ENCODE measurements at regions not wholly inside any gene's neighbourhood (a gene's known extent, or its start where the extent isn't known, plus 50 kb on each side); places are given as distances from the start of the nearest gene placed in this dataset.

DNA sequence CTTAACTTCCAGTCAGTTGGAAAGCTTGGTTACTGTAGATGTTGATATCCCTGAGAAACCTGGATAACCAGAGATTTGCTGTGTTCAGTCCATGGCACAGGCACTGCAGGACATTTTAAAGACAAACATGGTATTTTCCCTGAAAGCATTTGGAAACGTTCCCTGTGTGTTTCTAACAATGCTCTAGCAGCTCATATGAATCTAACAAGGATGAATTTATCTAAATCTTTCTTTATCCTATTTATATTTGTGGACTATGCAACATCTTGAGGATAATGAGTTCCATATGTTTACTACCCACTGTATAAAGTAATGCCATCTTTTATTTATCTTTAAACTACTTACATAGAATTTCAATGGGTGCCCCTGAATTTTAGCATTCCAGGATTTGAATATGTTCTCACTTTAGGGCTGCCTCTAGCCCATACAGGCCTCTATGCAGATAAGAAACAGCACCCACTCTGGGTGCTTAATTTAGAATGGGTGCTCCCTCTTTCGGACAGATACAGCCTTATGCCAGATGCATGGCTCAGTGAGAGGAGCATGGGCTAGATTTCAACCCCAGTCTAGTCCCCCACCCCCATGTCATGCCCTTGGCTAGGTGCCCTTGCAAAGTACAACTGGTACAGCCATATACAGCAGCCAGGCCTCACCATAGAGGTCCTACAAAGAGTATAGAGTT, 50.6 kb upstream of the NEMP2 start:
- CTCF ChIA-PET (ENCODE audit: low intra/inter-chr PET ratio), result no interaction called here

More for the DNA sequence above, 50.6 kb upstream of the NEMP2 start:
- 0% methylated on average over 2 of the region's 2 CpGs for WGBS (ENCODE audit: insufficient coverage, low coverage, missing lambda C conversion rate)
- DNase-seq (ENCODE audit: extremely low read depth in 1 of 4, low spot score in 3 of 4) (peak in 1 of 4 experiments; percentile 23), ATAC-seq (peak; percentile 53), FAIRE-seq (no peak)
- peak overlapping the region; percentile 22; the same call in 1 of the 2 replicates for H2AFZ ChIP-seq (ENCODE audit: low read depth, low read length)
- intact Hi-C loops (cut with micrococcal nuclease), result loop anchor here (5.0 kb wide), 1 partner anchor 53 kb away; the partner anchor contains the start of gene NEMP2
- no peaks in the 10 kb centered on the region; the same call in 1 of the 2 replicates for H3K9me3 ChIP-seq (replicated peaks; ENCODE audit: control insufficient read depth, insufficient read depth, low read depth, low read length)
- no peaks in the 10 kb centered on the region for H3K36me3 ChIP-seq (ENCODE audit: control insufficient read depth, insufficient read depth, low read length)
- peaks cover 4 to 43% of the 10 kb centered on the region in 2 experiments; a peak in 4 of 5 replicates for H3K4me1 ChIP-seq (replicated peaks in 1 of 2; ENCODE audit: control insufficient read depth in 2 of 2, insufficient read depth in 2 of 2, low read length in 2 of 2)
- no peak overlapping the region for H3K9ac ChIP-seq (ENCODE audit: insufficient read depth in 1 of 2, low read depth in 2 of 2, low read length in 2 of 2)
- POLR2A ChIA-PET, result no interaction called here
- in situ Hi-C loops (cut with MboI), result no loop called here
- H3K4me3 ChIP-seq, result no peak overlapping the region
- TF ChIP-seq RAD21 (CRISPR knock-in tag; conservative IDR thresholded peaks at IDR 0.05 in 1 of 2, IDR thresholded peaks at IDR 0.05 in 1 of 2) (peak in 1 of 2 experiments; percentile 27; a peak in 1 of 4 replicates), BCL6 (CRISPR knock-in tag; IDR thresholded peaks at IDR 0.05) (no peak), ARNT (IDR thresholded peaks at IDR 0.05) (no peak), ZFX (CRISPR knock-in tag; IDR thresholded peaks at IDR 0.05) (peak; percentile 30; the same call in 1 of the 2 replicates), POLR2AphosphoS2 (IDR thresholded peaks at IDR 0.05; ENCODE audit: low read length) (no peak)
- TF ChIP-seq, protein P1, sequence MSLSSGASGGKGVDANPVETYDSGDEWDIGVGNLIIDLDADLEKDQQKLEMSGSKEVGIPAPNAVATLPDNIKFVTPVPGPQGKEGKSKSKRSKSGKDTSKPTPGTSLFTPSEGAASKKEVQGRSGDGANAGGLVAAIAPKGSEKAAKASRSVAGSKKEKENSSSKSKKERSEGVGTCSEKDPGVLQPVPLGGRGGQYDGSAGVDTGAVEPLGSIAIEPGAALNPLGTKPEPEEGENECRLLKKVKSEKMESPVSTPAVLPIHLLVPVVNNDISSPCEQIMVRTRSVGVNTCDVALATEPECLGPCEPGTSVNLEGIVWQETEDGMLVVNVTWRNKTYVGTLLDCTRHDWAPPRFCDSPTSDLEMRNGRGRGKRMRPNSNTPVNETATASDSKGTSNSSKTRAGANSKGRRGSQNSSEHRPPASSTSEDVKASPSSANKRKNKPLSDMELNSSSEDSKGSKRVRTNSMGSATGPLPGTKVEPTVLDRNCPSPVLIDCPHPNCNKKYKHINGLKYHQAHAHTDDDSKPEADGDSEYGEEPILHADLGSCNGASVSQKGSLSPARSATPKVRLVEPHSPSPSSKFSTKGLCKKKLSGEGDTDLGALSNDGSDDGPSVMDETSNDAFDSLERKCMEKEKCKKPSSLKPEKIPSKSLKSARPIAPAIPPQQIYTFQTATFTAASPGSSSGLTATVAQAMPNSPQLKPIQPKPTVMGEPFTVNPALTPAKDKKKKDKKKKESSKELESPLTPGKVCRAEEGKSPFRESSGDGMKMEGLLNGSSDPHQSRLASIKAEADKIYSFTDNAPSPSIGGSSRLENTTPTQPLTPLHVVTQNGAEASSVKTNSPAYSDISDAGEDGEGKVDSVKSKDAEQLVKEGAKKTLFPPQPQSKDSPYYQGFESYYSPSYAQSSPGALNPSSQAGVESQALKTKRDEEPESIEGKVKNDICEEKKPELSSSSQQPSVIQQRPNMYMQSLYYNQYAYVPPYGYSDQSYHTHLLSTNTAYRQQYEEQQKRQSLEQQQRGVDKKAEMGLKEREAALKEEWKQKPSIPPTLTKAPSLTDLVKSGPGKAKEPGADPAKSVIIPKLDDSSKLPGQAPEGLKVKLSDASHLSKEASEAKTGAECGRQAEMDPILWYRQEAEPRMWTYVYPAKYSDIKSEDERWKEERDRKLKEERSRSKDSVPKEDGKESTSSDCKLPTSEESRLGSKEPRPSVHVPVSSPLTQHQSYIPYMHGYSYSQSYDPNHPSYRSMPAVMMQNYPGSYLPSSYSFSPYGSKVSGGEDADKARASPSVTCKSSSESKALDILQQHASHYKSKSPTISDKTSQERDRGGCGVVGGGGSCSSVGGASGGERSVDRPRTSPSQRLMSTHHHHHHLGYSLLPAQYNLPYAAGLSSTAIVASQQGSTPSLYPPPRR (CRISPR knock-in tag; IDR thresholded peaks at IDR 0.05; ENCODE audit: borderline replicate concordance), result no peak
- TF ChIP-seq, protein P2, sequence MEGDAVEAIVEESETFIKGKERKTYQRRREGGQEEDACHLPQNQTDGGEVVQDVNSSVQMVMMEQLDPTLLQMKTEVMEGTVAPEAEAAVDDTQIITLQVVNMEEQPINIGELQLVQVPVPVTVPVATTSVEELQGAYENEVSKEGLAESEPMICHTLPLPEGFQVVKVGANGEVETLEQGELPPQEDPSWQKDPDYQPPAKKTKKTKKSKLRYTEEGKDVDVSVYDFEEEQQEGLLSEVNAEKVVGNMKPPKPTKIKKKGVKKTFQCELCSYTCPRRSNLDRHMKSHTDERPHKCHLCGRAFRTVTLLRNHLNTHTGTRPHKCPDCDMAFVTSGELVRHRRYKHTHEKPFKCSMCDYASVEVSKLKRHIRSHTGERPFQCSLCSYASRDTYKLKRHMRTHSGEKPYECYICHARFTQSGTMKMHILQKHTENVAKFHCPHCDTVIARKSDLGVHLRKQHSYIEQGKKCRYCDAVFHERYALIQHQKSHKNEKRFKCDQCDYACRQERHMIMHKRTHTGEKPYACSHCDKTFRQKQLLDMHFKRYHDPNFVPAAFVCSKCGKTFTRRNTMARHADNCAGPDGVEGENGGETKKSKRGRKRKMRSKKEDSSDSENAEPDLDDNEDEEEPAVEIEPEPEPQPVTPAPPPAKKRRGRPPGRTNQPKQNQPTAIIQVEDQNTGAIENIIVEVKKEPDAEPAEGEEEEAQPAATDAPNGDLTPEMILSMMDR (IDR thresholded peaks at IDR 0.05 in 2 of 3, conservative IDR thresholded peaks at IDR 0.05 in 1 of 3; ENCODE audit: insufficient read depth in 2 of 3, low read depth in 1 of 3, low read length in 3 of 3), result peak in 2 of 3 experiments; percentile 19 to 25; a peak in 2 of 6 replicates
- H3K27me3 ChIP-seq (ENCODE audit: control insufficient read depth in 2 of 2, insufficient read depth in 2 of 2, low read length in 2 of 2), result no peaks in the 10 kb centered on the region
- H4K20me1 ChIP-seq (replicated peaks; ENCODE audit: control insufficient read depth, insufficient read depth, low read length), result no peaks in the 10 kb centered on the region
- no peak overlapping the region for H3K27ac ChIP-seq (ENCODE audit: extremely low read depth, low read depth, low read length)
- H3K4me2 ChIP-seq (ENCODE audit: insufficient read depth, low read length), result no peak overlapping the region
- no peaks in the 10 kb centered on the region for H3K79me2 ChIP-seq (ENCODE audit: control insufficient read depth, insufficient read depth, low read length)
- BruUV-seq (replicated peaks), result no TSS peak
- no peaks in the 10 kb centered on the region for H3K9me1 ChIP-seq (ENCODE audit: control insufficient read depth, insufficient read depth, low read length)
